ENCODE measurements at regions not wholly inside any gene's neighbourhood (a gene's known extent, or its start where the extent isn't known, plus 50 kb on each side); places are given as distances from the start of the nearest gene placed in this dataset.

GRCh38 chr5:165328846-165329245 lies 1823.4 kb downstream of the MAT2B start:
- TF ChIP-seq CTCF (IDR thresholded peaks at IDR 0.05; ENCODE audit: poor library complexity) (no peak), EZH2 (IDR thresholded peaks at IDR 0.05; ENCODE audit: borderline replicate concordance) (no peak), EZH2phosphoT487 (IDR thresholded peaks at IDR 0.05; ENCODE audit: low read depth, severe bottlenecking, unreplicated experiment) (no peak)

Measured in hepatocyte (in vitro differentiated cells).